ENCODE measurements at regions not wholly inside any gene's neighbourhood (a gene's known extent, or its start where the extent isn't known, plus 50 kb on each side); places are given as distances from the start of the nearest gene placed in this dataset.
A peak's percentile ranks its signal among the peaks of the same experiment; 100 is the strongest.

GRCh38 chr14:58826845-58827686 lies 189.3 kb downstream of the DACT1 start:
- no peaks in the 10 kb centered on the region for H3K36me3 ChIP-seq (ENCODE audit: control insufficient read depth, insufficient read depth, low read length)
- no peak for DNase-seq (ENCODE audit: extremely low read depth, insufficient read length)
- peak; percentile 15 for TF ChIP-seq CTCF (IDR thresholded peaks at IDR 0.05; ENCODE audit: insufficient read depth, low read length, poor library complexity, severe bottlenecking)
- H3K27me3 ChIP-seq (replicated peaks; ENCODE audit: control insufficient read depth, insufficient read depth, low read length) = no peaks in the 10 kb centered on the region
- H3K4me3 ChIP-seq (replicated peaks; ENCODE audit: low read depth, low read length) = no peak overlapping the region

GRCh38 chr14:58828298-58828697 lies 190.5 kb downstream of the DACT1 start:
- Histone ChIP-seq H3K36me3 (ENCODE audit: control insufficient read depth, insufficient read depth, low read length) (no peaks in the 10 kb centered on the region), H3K27me3 (replicated peaks; ENCODE audit: control insufficient read depth, insufficient read depth, low read length) (no peaks in the 10 kb centered on the region), H3K4me3 (replicated peaks; ENCODE audit: low read depth, low read length) (no peak overlapping the region)
- TF ChIP-seq CTCF (IDR thresholded peaks at IDR 0.05; ENCODE audit: insufficient read depth, low read length, poor library complexity, severe bottlenecking) = no peak
- no peak for DNase-seq (ENCODE audit: extremely low read depth, insufficient read length)

- H3K4me3 ChIP-seq (replicated peaks; ENCODE audit: low read depth, low read length) = no peak overlapping the region
- no peak for TF ChIP-seq CTCF (IDR thresholded peaks at IDR 0.05; ENCODE audit: insufficient read depth, low read length, poor library complexity, severe bottlenecking)
- DNase-seq (ENCODE audit: extremely low read depth, insufficient read length) = no peak
- no peaks in the 10 kb centered on the region for H3K27me3 ChIP-seq (replicated peaks; ENCODE audit: control insufficient read depth, insufficient read depth, low read length)
- no peaks in the 10 kb centered on the region for H3K36me3 ChIP-seq (ENCODE audit: control insufficient read depth, insufficient read depth, low read length)
Measured at GRCh38 chr14:58829594-58829993, 191.8 kb downstream of the DACT1 start.

GRCh38 chr14:58830121-58830520 lies 192.4 kb downstream of the DACT1 start:
- TF ChIP-seq CTCF (IDR thresholded peaks at IDR 0.05; ENCODE audit: insufficient read depth, low read length, poor library complexity, severe bottlenecking) = no peak
- Histone ChIP-seq H3K27me3 (replicated peaks; ENCODE audit: control insufficient read depth, insufficient read depth, low read length) (no peaks in the 10 kb centered on the region), H3K4me3 (replicated peaks; ENCODE audit: low read depth, low read length) (no peak overlapping the region), H3K36me3 (ENCODE audit: control insufficient read depth, insufficient read depth, low read length) (no peaks in the 10 kb centered on the region)
- no peak for DNase-seq (ENCODE audit: extremely low read depth, insufficient read length)

- TF ChIP-seq CTCF (IDR thresholded peaks at IDR 0.05; ENCODE audit: insufficient read depth, low read length, poor library complexity, severe bottlenecking) = no peak
- DNase-seq (ENCODE audit: extremely low read depth, insufficient read length) = no peak
- H3K4me3 ChIP-seq (replicated peaks; ENCODE audit: low read depth, low read length) = no peak overlapping the region
- H3K27me3 ChIP-seq (replicated peaks; ENCODE audit: control insufficient read depth, insufficient read depth, low read length) = no peaks in the 10 kb centered on the region
- no peaks in the 10 kb centered on the region for H3K36me3 ChIP-seq (ENCODE audit: control insufficient read depth, insufficient read depth, low read length)
Measured at GRCh38 chr14:58832095-58832521, 194.3 kb downstream of the DACT1 start.
